ENCODE measurements at regions not wholly inside any gene's neighbourhood (a gene's known extent, or its start where the extent isn't known, plus 50 kb on each side); places are given as distances from the start of the nearest gene placed in this dataset.

DNA sequence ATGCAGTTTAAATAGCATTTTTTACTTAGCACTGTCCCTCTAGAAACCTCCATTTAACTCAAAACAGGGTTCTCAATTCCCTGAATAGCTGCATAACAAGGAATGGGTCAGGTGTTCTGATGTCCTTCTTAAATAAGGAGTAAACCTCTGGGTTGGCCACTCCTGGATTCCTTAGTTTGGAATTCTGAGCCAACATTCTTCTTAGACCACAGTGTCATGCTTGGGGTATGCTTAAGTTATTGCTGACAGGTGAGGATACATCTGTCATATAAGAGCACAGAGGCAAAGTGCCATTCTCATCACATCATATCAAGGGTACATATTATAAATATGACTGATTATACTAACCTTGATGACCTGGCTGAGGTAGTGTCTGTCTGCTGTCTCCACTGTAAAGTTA, 179.9 kb upstream of the SEMA6A start:
- peaks cover 29% of the 10 kb centered on the region for H3K4me1 Mint-ChIP-seq
- Histone ChIP-seq H4K20me1 (replicated peaks; ENCODE audit: insufficient read depth) (no peaks in the 10 kb centered on the region), H3F3A (replicated peaks; ENCODE audit: low read depth) (peaks cover 4% of the 10 kb centered on the region; the same call in 1 of the 2 replicates), H2AFZ (no peak overlapping the region), H3K36me3 (ENCODE audit: insufficient read depth) (no peaks in the 10 kb centered on the region), H3K27ac (ENCODE audit: low read depth) (no peak overlapping the region), H3K9me2 (ENCODE audit: insufficient read depth) (peaks cover 6% of the 10 kb centered on the region), H3K4me1 (ENCODE audit: insufficient read depth) (peaks cover 38% of the 10 kb centered on the region), H3K27me3 (ENCODE audit: insufficient read depth) (no peaks in the 10 kb centered on the region), H3K4me3 (no peak overlapping the region), H3K4me2 (no peak overlapping the region), H3K79me2 (replicated peaks; ENCODE audit: insufficient read depth) (no peaks in the 10 kb centered on the region)
- no peak overlapping the region for H3K4me3 Mint-ChIP-seq
- DNase-seq (ENCODE audit: low spot score): peak; percentile 71
- TF ChIP-seq NANOG (IDR thresholded peaks at IDR 0.05; ENCODE audit: borderline replicate concordance) (no peak), STAT1 (IDR thresholded peaks at IDR 0.05; ENCODE audit: unreplicated experiment) (no peak), POLR2AphosphoS5 (IDR thresholded peaks at IDR 0.05; ENCODE audit: low read depth) (no peak), EZH2 (IDR thresholded peaks at IDR 0.05; ENCODE audit: low read depth, unreplicated experiment) (no peak)
- TF ChIP-seq, protein P1, sequence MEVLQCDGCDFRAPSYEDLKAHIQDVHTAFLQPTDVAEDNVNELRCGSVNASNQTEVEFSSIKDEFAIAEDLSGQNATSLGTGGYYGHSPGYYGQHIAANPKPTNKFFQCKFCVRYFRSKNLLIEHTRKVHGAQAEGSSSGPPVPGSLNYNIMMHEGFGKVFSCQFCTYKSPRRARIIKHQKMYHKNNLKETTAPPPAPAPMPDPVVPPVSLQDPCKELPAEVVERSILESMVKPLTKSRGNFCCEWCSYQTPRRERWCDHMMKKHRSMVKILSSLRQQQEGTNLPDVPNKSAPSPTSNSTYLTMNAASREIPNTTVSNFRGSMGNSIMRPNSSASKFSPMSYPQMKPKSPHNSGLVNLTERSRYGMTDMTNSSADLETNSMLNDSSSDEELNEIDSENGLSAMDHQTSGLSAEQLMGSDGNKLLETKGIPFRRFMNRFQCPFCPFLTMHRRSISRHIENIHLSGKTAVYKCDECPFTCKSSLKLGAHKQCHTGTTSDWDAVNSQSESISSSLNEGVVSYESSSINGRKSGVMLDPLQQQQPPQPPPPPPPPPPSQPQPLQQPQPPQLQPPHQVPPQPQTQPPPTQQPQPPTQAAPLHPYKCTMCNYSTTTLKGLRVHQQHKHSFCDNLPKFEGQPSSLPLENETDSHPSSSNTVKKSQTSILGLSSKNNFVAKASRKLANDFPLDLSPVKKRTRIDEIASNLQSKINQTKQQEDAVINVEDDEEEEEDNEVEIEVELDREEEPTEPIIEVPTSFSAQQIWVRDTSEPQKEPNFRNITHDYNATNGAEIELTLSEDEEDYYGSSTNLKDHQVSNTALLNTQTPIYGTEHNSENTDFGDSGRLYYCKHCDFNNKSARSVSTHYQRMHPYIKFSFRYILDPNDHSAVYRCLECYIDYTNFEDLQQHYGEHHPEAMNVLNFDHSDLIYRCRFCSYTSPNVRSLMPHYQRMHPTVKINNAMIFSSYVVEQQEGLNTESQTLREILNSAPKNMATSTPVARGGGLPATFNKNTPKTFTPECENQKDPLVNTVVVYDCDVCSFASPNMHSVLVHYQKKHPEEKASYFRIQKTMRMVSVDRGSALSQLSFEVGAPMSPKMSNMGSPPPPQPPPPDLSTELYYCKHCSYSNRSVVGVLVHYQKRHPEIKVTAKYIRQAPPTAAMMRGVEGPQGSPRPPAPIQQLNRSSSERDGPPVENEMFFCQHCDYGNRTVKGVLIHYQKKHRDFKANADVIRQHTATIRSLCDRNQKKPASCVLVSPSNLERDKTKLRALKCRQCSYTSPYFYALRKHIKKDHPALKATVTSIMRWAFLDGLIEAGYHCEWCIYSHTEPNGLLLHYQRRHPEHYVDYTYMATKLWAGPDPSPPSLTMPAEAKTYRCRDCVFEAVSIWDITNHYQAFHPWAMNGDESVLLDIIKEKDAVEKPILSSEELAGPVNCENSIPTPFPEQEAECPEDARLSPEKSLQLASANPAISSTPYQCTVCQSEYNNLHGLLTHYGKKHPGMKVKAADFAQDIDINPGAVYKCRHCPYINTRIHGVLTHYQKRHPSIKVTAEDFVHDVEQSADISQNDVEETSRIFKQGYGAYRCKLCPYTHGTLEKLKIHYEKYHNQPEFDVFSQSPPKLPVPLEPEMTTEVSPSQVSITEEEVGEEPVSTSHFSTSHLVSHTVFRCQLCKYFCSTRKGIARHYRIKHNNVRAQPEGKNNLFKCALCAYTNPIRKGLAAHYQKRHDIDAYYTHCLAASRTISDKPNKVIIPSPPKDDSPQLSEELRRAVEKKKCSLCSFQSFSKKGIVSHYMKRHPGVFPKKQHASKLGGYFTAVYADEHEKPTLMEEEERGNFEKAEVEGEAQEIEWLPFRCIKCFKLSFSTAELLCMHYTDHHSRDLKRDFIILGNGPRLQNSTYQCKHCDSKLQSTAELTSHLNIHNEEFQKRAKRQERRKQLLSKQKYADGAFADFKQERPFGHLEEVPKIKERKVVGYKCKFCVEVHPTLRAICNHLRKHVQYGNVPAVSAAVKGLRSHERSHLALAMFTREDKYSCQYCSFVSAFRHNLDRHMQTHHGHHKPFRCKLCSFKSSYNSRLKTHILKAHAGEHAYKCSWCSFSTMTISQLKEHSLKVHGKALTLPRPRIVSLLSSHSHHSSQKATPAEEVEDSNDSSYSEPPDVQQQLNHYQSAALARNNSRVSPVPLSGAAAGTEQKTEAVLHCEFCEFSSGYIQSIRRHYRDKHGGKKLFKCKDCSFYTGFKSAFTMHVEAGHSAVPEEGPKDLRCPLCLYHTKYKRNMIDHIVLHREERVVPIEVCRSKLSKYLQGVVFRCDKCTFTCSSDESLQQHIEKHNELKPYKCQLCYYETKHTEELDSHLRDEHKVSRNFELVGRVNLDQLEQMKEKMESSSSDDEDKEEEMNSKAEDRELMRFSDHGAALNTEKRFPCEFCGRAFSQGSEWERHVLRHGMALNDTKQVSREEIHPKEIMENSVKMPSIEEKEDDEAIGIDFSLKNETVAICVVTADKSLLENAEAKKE (CRISPR knock-in tag; IDR thresholded peaks at IDR 0.05): no peak
- TF ChIP-seq, protein P2, sequence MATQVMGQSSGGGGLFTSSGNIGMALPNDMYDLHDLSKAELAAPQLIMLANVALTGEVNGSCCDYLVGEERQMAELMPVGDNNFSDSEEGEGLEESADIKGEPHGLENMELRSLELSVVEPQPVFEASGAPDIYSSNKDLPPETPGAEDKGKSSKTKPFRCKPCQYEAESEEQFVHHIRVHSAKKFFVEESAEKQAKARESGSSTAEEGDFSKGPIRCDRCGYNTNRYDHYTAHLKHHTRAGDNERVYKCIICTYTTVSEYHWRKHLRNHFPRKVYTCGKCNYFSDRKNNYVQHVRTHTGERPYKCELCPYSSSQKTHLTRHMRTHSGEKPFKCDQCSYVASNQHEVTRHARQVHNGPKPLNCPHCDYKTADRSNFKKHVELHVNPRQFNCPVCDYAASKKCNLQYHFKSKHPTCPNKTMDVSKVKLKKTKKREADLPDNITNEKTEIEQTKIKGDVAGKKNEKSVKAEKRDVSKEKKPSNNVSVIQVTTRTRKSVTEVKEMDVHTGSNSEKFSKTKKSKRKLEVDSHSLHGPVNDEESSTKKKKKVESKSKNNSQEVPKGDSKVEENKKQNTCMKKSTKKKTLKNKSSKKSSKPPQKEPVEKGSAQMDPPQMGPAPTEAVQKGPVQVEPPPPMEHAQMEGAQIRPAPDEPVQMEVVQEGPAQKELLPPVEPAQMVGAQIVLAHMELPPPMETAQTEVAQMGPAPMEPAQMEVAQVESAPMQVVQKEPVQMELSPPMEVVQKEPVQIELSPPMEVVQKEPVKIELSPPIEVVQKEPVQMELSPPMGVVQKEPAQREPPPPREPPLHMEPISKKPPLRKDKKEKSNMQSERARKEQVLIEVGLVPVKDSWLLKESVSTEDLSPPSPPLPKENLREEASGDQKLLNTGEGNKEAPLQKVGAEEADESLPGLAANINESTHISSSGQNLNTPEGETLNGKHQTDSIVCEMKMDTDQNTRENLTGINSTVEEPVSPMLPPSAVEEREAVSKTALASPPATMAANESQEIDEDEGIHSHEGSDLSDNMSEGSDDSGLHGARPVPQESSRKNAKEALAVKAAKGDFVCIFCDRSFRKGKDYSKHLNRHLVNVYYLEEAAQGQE (IDR thresholded peaks at IDR 0.05; ENCODE audit: unreplicated experiment): no peak
- H3K27me3 Mint-ChIP-seq (ENCODE audit: insufficient read depth, low read depth, poor library complexity): peaks cover 3% of the 10 kb centered on the region
- peaks cover 27% of the 10 kb centered on the region for H3K9me3 Mint-ChIP-seq
- peaks cover 36% of the 10 kb centered on the region for H3K36me3 Mint-ChIP-seq (ENCODE audit: low read depth)
- no peak overlapping the region for H3K27ac Mint-ChIP-seq
- peak; percentile 32; the same call in 1 of the 3 replicates for ATAC-seq

All from GM23338 (cell line).